ENCODE measurements at regions not wholly inside any gene's neighbourhood (a gene's known extent, or its start where the extent isn't known, plus 50 kb on each side); places are given as distances from the start of the nearest gene placed in this dataset.

- no peak for TF ChIP-seq CTCF (IDR thresholded peaks at IDR 0.05; ENCODE audit: low read depth, low read length)
- TF ChIP-seq EZH2phosphoT487 (IDR thresholded peaks at IDR 0.05; ENCODE audit: low read depth), result no peak
Observed at GRCh38 chr22:19622061-19622441, 92.3 kb upstream of the SEPTIN5 start.
